GM18505 (cell line): ENCODE measurements at regions not wholly inside any gene's neighbourhood (a gene's known extent, or its start where the extent isn't known, plus 50 kb on each side); places are given as distances from the start of the nearest gene placed in this dataset.

Experiments
- ATAC-seq: cut with Tn5 transposase; IDR thresholded peaks from one replicate; pipeline ENCODE4 v1.9.1; 2021; ENCODE audit not compliant: unreplicated experiment
- POLR2A ChIP-seq: IDR thresholded peaks from 4 replicates; pipeline ENCODE4 v1.6.1; 2011; ENCODE audit warnings: borderline replicate concordance; ENCODE audit not compliant: insufficient read depth, insufficient read length; ENCODE audit errors: extremely low read depth

DNA sequence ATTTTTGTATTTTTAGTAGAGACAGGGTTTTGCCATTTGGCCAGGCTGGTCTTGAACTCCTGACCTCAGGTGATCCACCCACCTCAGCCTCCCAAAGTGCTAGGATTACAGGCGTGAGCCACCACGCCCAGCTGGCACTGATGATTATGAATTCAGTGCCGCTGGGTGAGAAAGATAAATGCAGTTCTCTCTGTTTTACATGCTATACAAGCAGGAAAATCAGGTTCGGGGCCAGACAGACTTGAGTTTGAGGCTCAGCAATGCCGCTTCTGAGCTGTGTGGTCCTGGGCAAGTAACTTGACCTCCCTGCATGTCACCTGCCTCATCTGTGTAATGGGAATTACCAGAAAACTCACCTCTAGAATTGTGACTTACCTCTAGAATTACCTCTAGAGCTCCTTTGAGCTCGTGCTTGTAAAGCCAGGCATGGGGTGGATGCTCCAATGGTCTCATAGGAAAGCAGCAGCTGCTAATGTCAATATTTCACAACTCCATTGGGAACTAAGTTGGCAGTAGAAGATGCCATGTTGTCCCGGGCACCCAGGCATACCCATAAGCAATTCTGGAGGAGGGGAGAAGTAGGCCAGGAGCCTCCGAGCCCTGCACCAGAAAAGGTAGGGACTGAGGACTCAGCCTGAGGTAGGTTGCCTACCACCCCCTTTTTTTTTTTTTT lies 119.8 kb upstream of the SLC25A33 start:
- no peak for TF ChIP-seq POLR2A
- no peak for ATAC-seq

DNA sequence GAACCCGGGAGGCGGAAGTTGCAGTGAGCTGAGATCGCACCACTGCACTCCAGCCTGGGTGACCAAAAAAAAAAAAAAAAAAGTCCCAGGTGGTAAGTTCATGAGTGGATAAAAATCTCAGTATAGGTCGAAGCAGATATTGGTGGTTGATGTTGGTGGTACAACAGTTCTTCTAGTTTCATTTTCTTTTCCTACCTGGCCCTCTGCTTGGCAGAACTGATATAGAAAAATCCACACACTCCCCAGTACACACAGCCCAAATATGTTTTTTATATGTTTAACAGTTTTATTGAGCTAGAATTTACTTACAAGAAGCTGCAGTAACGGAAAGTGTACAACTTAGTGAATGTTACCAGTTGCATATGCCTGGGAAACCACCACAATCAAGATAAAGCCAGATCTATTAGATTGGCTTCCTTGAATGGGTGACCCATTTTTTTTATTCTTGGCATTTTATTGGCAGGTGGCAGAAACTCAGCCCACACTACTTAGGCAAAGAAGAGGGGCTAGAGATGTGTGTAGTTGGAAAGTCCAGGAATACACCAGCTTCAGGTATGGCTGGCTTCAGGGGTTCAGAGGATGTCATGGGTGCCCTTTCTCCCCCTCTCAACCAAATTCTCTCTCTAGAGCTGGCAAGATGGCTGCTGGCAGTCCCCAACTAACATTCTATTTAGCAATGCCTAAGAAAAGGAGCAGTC lies 118.3 kb upstream of the SLC25A33 start:
- ATAC-seq, result no peak
- no peak for TF ChIP-seq POLR2A

DNA sequence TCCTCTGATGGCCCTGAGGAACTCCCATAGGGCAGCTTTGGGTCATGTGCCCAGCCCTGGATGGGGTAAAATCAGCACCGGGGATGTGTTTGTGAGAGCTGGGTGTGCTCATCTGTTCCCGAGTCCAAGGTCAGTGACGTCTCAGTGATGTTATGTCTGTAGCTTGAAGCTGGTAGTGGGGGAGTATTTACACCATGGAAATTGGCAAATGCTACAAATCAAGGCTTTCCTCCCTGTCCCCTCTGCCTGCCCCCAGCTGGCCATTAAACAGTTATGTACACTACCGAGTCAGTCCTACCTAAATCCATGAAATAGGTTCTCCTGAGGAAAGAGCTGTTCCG lies 117.8 kb upstream of the SLC25A33 start:
- TF ChIP-seq POLR2A, result no peak
- no peak for ATAC-seq

DNA sequence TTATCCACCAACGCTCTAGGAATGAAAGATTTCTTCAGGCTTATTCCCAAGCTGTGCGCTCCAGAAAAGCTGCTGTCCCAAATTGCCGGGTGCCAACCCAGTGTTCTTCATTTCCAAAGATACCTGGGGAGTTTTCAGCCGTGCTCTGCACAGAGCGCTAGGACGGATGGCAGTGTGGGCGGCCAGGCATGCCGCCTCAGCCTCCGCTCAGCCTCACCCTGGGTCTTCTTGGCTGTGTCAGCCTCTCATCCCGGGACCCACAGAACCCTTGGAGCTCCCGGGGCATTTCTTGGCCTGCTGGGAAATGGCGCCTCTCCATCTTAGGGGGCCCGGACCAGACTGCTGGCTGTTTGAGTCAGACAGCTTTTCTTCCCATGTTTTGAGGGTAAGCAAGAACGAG lies 116.9 kb upstream of the SLC25A33 start:
- no peak for ATAC-seq
- TF ChIP-seq POLR2A, result no peak

DNA sequence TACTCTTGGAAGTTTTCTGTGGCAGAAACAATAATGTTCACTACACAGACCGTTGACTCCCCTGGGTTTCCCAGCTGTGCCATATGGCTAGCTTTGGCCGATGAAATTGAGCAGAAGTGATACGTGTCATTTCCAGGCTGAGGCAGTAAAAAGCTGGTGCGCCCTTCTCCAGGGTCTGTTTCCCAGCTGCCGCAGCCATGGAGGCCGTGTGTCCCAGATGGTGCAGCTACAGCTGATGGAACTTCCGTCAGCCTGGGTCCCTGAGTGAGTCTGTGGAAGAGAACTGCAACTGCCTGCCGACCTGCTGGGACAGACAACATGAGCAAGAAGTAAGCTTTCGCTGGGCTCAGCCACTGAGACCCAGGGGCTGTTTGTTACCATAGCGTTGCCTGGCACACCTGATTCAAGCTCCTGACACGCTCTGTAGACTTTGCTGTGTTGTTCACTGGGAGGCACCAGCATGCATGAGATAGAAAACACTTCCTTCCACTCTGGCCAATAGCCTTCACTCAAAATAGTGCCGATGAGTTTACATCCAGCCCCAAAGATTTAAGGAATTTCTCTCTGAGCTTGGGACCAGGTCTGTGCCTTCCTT lies 116.3 kb upstream of the SLC25A33 start:
- ATAC-seq, result no peak
- TF ChIP-seq POLR2A, result no peak

DNA sequence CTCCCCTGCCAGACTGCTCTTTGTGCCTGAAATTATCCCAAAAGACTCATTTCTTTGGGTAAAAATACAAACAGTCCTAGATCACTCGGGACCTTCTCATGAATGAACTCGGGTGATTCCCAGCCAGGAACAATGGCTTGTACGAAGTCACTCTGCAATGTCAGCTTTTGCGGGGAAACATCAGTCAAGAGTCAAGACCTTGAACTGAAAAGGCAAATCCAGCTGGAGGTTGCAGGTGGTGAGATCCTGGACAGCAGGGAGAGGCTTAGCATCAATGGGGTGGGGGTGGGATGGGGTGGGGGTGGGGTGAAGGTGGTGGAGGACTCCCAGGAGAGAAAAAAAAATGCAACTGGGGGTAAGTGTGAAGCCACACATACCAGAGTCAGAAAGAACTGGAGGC lies 115.0 kb upstream of the SLC25A33 start:
- ATAC-seq, result no peak
- no peak for TF ChIP-seq POLR2A

DNA sequence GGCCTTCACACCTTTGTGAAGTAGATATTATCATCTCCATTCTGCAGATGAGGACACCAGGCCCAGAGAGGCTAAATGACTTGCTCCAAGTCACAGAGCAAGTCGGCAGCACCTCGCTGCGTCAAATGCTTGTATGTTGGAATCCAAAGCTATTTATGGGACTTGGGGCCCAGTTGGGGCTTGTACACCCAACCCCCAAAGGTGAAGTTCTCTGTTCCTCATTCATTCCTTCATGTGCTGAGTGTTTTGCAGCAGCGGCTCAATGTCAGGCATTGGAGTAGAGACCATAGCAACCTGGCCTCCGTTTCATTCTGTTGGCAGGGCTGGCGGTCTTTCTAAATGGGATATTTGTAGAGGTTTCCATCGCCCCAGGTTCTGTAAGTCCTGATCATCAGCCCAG lies 113.4 kb upstream of the SLC25A33 start:
- ATAC-seq, result peak; percentile 20
- no peak for TF ChIP-seq POLR2A

DNA sequence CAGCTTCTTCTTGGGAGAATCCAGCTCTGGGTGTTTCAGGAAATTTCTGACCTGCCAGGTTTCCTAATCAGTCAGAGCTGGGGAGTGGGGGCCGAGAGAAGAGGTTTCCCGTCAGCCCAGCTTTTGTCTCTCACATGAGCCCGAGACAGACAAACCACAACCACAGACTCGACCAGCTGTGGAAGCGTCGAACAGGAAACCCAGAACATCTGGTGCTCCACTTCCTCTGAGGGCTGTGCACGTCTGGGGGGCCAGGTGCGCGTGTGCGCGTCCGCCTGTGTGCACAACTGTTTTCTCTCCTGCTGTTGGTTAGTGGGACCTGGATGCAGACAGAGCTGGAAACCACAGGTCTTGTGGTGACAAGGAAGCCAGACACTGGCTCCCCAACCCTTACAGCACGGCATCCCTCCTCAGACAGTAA lies 113.0 kb upstream of the SLC25A33 start:
- peak; percentile 46 for TF ChIP-seq POLR2A
- ATAC-seq, result peak; percentile 53

DNA sequence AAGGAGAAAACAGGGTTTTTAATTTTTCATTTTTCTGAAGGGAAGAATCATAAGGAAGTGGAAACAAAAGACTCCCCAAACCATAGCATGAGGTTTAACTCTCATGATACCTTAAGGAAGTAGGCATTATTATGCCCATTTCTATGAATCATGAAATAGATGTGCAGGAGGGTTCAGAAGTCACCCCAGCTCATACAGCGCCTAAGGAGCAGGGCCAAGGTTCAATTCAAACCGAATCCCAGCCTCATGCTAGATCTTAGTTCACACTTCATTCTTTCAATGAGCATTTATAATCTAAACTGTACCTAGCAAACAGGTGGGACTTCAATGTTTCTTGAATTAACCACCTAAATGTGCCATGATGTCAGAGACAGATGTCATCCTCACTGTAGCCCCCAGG lies 111.9 kb upstream of the SLC25A33 start:
- ATAC-seq, result no peak
- TF ChIP-seq POLR2A, result no peak

DNA sequence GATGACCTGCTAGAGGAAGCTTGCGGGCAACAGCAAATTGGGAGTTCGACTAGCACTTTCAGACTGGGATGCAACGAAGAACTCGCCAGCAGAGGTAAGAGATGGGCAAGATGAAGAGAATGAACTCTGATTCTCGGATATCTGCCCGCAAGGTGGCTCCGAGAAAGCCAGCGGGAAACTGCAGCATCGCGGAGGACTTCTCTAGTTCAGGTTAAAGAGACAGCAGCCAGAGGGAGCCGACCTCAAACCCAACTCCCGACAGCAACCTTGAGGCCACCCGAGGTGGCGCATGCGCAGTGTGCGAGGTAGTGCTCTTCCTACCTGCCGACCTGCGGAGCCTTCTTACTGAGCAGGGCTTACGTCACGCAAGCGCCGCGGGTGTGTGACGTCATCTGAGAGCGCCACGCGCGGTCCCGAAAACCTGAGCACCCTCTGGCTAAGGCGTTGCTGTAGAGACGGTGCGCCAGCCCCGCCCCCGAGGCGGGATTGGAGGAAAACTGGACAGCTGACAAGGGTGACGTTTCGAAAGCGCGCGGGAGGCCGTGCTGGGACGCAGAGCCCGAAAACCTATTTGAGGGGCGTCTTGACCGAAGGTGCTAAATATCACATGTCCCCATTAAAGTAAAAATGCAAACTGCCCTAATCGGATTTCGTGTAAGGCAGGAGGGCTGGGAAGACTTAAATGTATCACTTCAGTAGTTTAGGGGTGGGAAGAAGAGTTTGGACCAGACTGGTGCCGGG lies 110.5 kb upstream of the SLC25A33 start:
- peak; percentile 72 for ATAC-seq
- TF ChIP-seq POLR2A, result peak; percentile 81

DNA sequence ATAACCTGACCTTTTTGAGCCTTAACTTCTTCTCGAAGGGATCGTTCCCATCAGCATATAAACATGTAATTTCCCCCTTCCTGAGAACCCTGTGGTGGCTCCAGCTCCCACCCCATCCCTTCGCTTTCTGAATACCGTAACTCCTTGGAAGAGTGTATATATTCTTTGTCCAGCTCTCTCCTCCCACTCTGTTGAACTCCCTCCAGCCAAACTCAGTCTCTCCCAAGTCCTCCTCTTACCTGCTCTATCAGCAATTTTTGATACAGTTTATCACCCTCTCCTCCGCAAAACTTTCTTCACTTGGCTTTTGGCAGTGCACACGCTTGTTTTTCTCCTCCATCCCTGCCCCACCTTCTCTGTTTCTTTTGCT lies 109.9 kb upstream of the SLC25A33 start:
- TF ChIP-seq POLR2A, result no peak
- ATAC-seq, result no peak

DNA sequence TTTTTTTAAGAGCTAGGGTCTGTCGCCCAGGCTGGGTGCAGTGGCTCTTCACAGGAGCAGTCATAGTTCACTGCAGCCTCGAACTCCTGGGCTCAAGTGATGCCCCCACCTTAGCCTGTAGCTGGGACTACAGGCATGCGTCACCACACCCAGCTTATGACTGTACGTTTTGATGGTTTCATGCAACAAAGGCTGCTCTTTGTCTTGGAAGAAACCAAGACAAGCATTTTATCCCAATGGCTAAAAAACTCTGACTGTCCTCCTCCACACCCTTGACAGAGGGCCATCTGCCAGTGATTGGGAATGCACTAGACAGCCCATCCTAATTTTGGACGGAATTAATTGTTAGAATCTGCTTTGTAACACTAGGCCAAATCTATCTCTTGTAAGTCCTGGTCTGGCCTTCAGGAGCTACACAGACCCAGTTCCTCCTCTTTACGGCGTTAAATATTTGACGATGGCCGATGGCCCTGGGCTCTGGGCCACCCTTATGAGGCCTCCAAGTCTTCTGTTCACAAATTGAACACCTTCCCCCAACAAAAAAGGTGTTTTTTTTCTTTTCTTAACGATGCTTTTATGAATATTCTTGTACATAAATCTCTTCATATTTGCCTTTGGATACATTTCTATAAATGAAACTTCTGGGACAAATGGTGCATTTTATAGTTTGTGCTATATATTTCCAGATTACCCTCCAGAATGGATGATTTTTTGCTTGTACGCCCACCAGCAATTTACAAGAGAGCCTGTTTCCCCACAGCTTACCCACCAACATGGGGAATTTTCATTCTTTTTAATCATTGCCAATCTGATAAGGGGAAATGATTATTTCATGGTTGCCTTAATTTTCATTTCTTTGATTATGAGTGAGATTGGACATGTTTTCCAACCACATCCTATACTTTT lies 104.8 kb upstream of the SLC25A33 start:
- no peak for ATAC-seq
- TF ChIP-seq POLR2A, result no peak
